Tibial artery (tissue), 4 donors: ENCODE measurements at regions not wholly inside any gene's neighbourhood (a gene's known extent, or its start where the extent isn't known, plus 50 kb on each side); places are given as distances from the start of the nearest gene placed in this dataset.

Experiments used
- DNase-seq, 2 donors: peaks; one replicate each; pipeline ENCODE4 v3.0.0-alpha.2; 2019
- H3K27ac ChIP-seq, 2 donors: fragments of 200-600 bp; sonication (generic) in 1 of 2; 1 replicate in 1 of 2; 2 replicates in 1 of 2; pipeline ENCODE4 v1.5.1; 2018 to 2019; ENCODE audit warnings: mild to moderate bottlenecking in 1 of 2
- H3K27me3 ChIP-seq, 2 donors: fragments of 200-600 bp; sonication (generic) in 1 of 2; one replicate each; pipeline versions ENCODE4 v1.5.1 to v1.6.0; 2016 to 2019
- H3K36me3 ChIP-seq, 3 donors: fragments of 200-600 bp; sonication (generic) in 2 of 3; one replicate each; pipeline ENCODE4 v1.5.1; 2016 to 2019; ENCODE audit warnings: mild to moderate bottlenecking in 2 of 3
- H3K4me1 ChIP-seq, 4 donors: fragments of 200-600 bp; sonication (generic) in 2 of 4; 1 replicate in 3 of 4; 2 replicates in 1 of 4; pipeline ENCODE4 v1.5.1; 2016 to 2019
- H3K4me3 ChIP-seq, 2 donors: fragments of 200-600 bp; sonication (generic) in 1 of 2; 1 replicate in 1 of 2; 2 replicates in 1 of 2; pipeline ENCODE4 v1.5.1; 2018 to 2019; ENCODE audit warnings: mild to moderate bottlenecking in 2 of 2
- H3K9me3 ChIP-seq, 3 donors: fragments of 200-600 bp; sonication (generic) in 1 of 3; one replicate each; pipeline ENCODE4 v1.5.1; 2016 to 2019
- CTCF ChIP-seq, 2 experiments: fragments of 200-600 bp in 1 of 2; fragments of 450-650 bp in 1 of 2; IDR thresholded peaks; one replicate each; pipeline ENCODE4 v1.5.1; 2017 to 2019; ENCODE audit warnings: antibody characterized with exemption in 2 of 2, mild to moderate bottlenecking in 1 of 2, moderate library complexity in 1 of 2
- intact Hi-C: fragments of 100-400 bp; cut with DNase I; formaldehyde crosslinking; loops from one replicate; pipeline ENCODE4 v1.15.0; 2023; ENCODE audit warnings: low total_unique reads

DNA sequence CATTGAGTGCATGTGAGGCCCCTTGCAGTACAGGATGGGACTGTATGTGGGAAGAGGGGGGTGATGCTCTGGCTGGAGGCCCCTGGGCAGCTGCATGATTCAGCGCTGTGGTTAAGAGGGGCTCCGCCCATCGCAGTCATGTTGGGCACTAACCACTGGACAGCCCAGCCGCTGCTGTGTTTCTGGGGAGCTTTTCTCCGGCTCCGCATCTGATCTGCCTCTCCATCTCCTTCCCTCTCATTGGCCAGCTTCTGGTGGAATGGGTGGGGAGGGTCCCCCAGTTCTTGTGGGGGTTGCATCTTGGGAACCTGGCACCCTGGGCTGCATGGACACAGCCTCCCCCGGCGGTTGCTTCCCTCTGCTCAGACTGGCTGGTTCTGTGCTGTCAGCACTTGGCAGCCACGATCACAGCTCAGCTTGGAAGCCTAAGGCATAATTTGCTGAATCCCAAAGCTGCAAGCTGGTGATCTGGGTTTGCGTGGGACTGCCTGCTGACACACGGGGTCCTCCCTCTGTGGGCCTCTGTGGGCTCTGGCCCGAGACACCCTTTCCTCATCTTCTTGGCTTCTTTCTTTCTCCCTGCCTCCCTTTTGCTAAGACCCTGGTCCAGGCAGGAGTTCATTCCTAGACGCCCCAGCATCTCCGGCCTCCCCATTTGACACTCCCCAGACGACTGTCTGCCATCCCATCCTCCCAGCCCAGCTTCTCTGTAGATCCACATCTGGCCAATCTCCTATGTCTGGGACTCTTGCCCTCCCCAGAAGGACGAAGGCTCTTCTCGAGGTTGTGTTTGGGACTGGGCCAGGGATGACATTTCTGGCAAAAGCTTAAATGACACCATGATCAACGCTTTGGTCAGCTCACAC lies 168.3 kb downstream of the SEC14L1 start:
- no peaks in the 10 kb centered on the region for H3K27me3 ChIP-seq
- intact Hi-C loops, result no loop called here
- H3K27ac ChIP-seq, result no peak overlapping the region
- H3K4me3 ChIP-seq, result no peak overlapping the region
- DNase-seq, result no peak
- peaks cover 0 to 47% (median 17%) of the 10 kb centered on the region in 4 donors for H3K4me1 ChIP-seq
- no peaks in the 10 kb centered on the region for H3K36me3 ChIP-seq
- no peaks in the 10 kb centered on the region for H3K9me3 ChIP-seq
- TF ChIP-seq CTCF (IDR thresholded peaks at IDR 0.05), result no peak

GRCh38 chr17:77310336-77310735 lies 169.6 kb downstream of the SEC14L1 start:
- no peaks in the 10 kb centered on the region for H3K36me3 ChIP-seq
- H3K9me3 ChIP-seq, result no peaks in the 10 kb centered on the region
- no peak for TF ChIP-seq CTCF (IDR thresholded peaks at IDR 0.05)
- H3K4me1 ChIP-seq, result peaks cover 0 to 48% (median 21%) of the 10 kb centered on the region in 4 donors
- intact Hi-C loops, result loop anchor here (10.0 kb wide), 1 partner anchor 176 kb away; no protein-coding TSS in a partner anchor
- H3K27me3 ChIP-seq, result no peaks in the 10 kb centered on the region
- DNase-seq, result no peak
- no peak overlapping the region for H3K27ac ChIP-seq
- H3K4me3 ChIP-seq, result no peak overlapping the region

GRCh38 chr17:77311371-77311981 lies 170.7 kb downstream of the SEC14L1 start:
- no peak for TF ChIP-seq CTCF (IDR thresholded peaks at IDR 0.05)
- Histone ChIP-seq H3K36me3 (no peaks in the 10 kb centered on the region), H3K4me3 (no peak overlapping the region), H3K4me1 (peaks cover 0 to 60% (median 30%) of the 10 kb centered on the region in 4 donors), H3K9me3 (no peaks in the 10 kb centered on the region), H3K27me3 (no peaks in the 10 kb centered on the region), H3K27ac (no peak overlapping the region)
- peak in 1 of 2 donors; percentile 18 for DNase-seq
- intact Hi-C loops, result loop anchor here (10.0 kb wide), 1 partner anchor 177 kb away; no protein-coding TSS in a partner anchor

DNA sequence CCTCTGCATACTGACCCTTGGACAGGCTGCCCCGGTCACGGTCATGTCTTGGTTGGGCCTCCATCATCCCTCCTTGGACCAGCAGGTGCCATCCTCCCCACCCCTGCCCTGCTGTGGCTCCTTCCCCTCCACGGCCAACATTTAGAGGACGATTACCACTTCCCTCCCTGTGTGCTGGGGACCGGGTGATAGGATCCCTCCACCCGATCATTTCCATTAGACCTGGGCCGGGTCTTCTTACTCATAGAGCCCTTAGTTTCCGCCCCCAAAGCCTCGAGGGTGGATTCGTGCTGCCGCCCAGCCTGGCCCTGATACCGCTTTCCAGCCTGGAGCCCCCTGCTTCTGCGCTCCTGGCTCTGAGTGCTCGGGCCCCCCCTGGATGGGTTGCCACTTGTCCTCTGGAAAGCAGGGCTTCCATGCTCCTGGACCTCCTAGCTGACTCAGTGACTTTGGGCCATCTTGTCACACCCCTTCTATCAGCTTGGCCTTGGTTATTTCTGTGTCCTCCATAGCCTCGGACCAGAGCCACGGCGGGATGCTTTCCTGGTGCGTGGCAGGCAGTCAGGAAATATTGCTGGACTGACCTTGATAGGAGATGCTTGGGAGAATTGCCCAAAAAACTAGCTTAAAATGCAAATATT lies 171.4 kb downstream of the SEC14L1 start:
- Histone ChIP-seq H3K4me3 (no peak overlapping the region), H3K9me3 (no peaks in the 10 kb centered on the region), H3K4me1 (peaks cover 0 to 58% (median 31%) of the 10 kb centered on the region in 4 donors), H3K36me3 (no peaks in the 10 kb centered on the region), H3K27me3 (no peaks in the 10 kb centered on the region), H3K27ac (no peak overlapping the region)
- TF ChIP-seq CTCF (IDR thresholded peaks at IDR 0.05), result no peak
- DNase-seq, result peak in 1 of 2 donors; percentile 16
- intact Hi-C loops, result loop anchor here (10.0 kb wide), 1 partner anchor 177 kb away; no protein-coding TSS in a partner anchor

DNA sequence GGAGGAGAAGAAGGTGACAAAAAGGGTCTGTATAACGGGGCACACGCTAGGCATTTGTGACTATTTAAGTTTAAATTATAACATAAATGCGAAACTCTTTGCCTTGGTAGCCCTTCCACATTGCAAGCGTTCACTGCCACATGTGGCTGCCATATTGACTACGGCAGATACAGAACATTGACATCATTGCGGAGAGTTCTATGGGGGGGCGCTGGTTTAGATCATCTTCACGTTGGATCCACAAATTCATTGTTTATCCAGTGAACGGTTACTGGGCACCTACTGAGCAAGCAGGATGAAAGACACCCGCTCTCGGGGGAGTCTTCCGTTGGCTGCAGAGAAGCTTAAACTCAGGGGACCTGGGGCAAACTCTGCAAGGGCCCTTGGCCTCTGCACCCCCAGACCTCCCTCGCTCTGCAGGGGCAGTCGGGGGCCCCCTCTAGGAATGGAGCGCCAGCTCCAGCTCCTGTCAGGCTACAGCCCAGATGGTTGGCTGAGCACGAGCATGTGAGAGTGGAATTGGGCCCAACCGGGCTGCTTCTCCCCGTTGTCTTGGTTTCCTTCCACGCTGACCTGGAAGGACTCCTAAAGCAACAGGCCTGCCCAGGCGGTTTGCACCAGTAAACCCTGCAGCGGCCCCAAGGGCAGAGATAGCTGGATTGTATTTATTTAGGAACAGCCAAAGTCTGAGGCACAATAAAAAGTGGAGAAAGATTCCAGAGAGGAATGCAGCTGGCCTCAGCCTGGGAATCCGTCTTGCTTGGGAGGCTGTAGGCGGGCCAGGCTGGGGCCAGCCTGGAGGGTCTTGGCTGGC lies 172.2 kb downstream of the SEC14L1 start:
- DNase-seq, result peak; percentile 85 to 93
- peak overlapping the region in 1 of 2 donors; percentile 20 for H3K27ac ChIP-seq
- H3K4me1 ChIP-seq, result peaks cover 0 to 50% (median 31%) of the 10 kb centered on the region in 4 donors
- no peak for TF ChIP-seq CTCF (IDR thresholded peaks at IDR 0.05)
- H3K9me3 ChIP-seq, result no peaks in the 10 kb centered on the region
- intact Hi-C loops, result loop anchor here (10.0 kb wide), 1 partner anchor 178 kb away; no protein-coding TSS in a partner anchor
- H3K4me3 ChIP-seq, result no peak overlapping the region
- H3K27me3 ChIP-seq, result no peaks in the 10 kb centered on the region
- H3K36me3 ChIP-seq, result no peaks in the 10 kb centered on the region
